ENCODE measurements at regions not wholly inside any gene's neighbourhood (a gene's known extent, or its start where the extent isn't known, plus 50 kb on each side); places are given as distances from the start of the nearest gene placed in this dataset.
A peak's percentile ranks its signal among the peaks of the same experiment; 100 is the strongest.

DNA sequence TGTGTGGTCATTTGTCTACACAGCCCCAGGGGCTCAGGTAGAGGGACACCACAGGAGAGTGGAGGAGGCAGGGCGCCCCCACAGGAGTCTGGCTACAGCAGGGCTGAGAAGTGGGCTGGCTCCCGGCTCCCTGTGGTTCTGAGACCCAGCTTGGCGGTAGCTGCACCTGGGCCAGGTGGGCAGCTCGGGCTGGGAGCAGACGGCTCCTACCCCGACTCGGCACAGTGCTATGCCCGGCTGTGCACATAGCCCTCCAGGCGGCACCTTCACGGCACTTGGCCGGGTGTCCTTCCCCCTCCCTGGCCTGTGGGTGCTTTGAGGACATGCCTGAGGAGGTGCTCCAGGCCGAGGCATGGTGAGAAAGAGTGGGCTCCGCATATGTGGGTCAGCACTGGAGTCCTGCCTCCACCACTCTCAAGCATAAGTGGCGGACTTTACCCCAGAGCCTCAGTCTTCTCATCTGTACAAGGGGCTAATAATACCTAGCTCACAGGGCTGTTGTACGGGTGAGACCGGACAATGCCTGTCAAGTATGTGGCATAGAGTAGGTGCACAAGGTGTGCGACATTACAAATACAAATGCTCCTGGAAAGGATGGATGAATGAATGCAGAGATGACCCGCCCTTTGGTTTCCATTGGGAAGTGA is 50.1 kb upstream of the JPH3 start:
- DNase-seq (ENCODE audit: low read depth in 4 of 4, low spot score in 1 of 4) = no peak

DNA sequence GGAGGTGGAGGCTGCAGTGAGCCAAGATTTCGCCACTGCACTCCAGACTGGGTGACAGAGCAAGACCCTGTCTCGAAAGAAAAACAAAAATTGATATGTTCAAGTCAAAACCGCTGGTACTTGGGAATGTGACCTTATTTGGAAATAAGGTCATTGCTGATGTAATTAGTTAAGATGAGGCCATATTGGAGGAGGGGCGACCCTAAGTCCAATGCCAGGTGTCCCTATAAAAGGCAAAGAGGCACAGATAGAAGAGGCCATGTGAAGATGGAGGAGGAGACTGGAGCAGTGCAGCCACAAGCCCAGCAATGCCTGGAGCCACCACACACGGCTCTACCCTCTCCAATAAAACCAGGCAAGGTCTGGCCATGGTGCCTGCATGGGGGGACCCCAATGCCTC is 50.8 kb upstream of the JPH3 start:
- no peak for DNase-seq (ENCODE audit: low read depth in 4 of 4, low spot score in 1 of 4)

DNA sequence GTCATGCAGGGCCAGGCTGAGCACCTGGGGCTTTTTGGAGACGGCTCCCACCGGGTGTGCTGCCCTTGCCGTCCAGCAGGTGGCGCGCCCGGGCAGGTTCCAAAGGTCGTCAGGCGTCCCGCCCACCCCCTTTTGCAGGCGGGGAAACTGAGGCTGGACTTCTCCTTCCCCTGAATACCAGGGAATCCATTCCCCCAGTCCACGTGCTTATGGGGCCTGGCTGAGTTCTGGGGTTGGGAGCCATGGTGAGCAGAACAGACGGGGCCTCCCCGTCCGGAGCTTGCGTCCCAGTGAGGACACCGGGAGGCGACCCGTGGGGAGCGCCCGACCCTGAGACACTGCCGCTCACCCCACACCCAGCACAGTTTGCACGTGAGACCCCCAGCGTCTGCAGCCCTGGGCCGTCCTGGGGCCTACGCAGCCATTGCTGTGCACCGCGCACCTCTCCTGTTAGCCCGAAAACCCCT is 51.8 kb upstream of the JPH3 start:
- peak; percentile 19 to 45 (median 35) for DNase-seq (ENCODE audit: low read depth in 4 of 4, low spot score in 1 of 4)

DNA sequence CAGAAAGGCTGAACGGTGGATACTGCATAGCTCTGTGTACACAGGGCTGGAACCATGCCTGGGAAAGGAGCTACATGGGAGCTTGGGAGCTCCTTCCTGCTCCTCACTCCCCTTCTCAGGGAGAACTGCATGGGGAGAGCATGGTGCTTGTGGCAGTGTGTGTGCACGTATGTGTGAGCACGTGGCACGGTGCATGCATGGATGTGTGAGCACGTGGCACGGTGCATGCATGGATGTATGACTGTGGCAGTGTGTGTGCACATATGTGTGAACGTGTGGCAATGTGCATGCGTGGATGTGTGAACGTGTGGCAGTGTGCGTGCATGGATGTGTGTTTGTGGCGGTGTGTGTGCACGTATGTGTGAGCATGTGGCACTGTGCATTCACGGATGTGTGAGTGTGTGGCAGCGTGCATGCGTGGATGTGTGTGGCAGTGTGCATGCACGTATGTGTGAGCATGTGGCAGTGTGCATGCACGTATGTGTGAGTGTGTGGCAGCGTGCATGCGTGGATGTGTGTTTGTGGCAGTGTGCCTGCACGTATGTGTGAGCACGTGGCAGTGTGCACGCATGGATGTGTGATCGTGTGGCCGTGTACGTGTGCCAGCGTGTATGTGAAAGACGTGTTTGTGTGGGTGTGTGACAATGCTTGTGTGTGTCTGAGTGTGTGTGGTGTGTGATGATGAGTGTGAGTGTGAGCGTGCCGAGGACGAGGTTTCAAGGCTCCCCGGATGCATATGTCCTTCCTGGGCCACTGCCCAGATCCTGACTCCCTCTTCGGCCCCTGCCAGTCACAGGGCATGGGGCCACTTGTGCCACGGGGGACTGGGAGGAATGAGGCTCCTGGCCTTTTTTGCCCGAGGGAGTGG is 52.4 kb upstream of the JPH3 start:
- DNase-seq (ENCODE audit: low read depth in 4 of 4, low spot score in 1 of 4) = no peak

DNA sequence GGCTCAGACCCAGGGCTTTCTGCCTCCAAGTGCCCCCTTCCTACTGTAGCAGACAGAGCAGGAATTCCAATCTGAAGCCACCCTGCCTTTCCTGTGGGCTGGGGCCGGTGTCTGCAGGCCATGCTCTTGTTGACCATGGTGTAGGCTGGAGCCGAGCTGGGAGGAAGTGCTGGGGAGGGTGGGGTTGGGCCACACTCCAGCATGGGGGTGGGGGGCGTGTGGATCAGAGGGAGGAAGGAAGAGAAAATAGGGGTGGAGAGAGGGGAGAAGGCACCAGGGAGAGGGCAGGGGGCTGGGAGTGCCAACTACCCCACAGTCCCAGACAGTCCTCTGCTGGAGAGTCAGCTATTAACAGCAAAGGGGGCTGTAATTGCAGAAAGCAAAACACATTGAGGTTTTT is 54.3 kb upstream of the JPH3 start:
- DNase-seq (ENCODE audit: low read depth in 4 of 4, low spot score in 1 of 4) = no peak

DNA sequence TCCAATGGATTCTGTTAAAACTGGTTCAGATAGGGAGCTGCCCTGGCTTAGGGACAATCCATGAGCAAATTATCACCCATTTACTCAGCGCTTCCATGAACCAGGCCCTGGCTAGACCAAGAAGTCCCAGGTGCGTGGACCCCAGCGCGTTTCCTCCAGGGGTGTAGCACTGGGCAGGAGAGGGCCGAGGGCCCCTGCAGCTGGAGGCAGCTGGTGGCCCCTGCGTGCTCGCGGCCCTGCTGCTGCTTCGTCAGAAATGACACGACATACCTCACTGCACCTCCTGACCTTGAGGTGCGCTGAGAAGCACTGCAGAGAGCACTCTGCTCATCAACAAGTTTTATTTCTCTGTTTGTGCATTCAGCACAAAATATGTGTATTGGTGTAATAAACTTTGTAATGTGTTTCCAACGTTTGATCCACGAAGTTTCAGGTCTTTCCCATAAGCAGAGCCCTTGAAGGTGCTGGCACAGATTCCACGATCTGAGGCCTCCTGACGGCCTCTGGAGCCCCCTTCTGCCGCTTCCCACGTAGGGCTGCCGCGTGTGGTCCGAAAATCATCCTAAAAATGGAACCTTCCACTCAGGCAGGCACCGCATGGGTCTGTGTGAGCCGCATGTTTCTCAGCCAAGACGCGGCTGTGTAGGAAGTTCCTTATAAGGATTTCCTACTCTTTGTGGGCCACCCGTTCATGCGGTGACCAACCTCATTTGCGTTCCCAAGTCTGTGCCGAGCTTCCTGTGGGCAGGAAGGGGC is 50.8 kb upstream of the ZCCHC14 start:
- DNase-seq (ENCODE audit: low read depth in 4 of 4, low spot score in 1 of 4) = no peak

DNA sequence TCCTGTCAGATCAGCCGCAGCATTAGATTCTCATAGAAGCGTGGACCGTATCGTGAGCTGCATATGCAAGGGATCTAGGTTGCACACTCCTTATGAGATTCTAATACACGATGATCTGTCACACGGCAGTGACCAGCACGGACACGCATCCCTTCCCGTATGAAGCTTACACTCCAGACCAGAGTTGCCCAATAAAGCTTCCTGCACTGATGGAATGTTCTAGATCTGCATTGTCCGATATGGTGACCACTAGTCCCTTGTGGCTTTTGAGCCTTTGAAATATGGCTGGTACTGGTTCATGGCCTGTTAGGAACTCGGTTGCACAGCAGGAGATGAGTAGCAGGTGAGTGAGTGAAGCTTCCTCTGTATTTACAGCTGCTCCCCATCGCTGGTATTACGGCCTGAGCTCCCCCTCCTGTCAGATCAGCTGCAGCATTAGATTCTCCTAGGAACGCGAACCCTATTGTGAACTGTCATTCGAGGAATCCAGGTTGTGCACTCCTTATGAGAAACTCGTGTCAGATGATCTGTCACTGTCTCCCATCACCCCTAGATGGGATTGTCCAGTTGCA is 49.8 kb upstream of the ZCCHC14 start:
- no peak for DNase-seq (ENCODE audit: low read depth in 4 of 4, low spot score in 1 of 4)
